Stimulated activated CD8-positive, alpha-beta memory T cell treated with anti-CD3 and anti-CD28 coated beads, Interleukin-12 subunit alpha, Interleukin-12 subunit beta, amount 100 ng/mL, for 1 hour (primary cell): ENCODE measurements at regions not wholly inside any gene's neighbourhood (a gene's known extent, or its start where the extent isn't known, plus 50 kb on each side); places are given as distances from the start of the nearest gene placed in this dataset.

Experiments used
- DNase-seq: peaks from one replicate; pipeline ENCODE4 v3.0.0-alpha.2; 2020; ENCODE audit warnings: low read depth

DNA sequence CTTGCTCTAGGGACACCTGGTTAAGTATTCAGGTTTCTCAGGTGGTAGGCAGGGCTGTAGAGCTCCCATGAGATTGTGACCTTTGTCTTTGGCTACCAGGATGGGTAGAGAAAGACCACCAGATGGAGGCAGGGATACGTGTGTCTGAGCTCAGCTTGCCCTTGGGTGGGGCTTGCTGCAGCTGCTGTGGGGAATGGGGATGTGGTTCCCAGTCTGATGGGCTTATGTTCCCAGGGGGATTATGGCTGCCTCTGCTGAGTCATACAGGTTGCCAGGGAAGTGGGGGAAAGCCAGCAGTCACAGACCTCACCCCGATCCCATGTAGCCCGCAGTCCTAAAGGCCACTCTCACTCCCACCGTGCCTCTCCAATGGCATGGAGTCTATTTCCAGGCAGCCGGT, 659.9 kb upstream of the KLF12 start:
- DNase-seq = no peak

DNA sequence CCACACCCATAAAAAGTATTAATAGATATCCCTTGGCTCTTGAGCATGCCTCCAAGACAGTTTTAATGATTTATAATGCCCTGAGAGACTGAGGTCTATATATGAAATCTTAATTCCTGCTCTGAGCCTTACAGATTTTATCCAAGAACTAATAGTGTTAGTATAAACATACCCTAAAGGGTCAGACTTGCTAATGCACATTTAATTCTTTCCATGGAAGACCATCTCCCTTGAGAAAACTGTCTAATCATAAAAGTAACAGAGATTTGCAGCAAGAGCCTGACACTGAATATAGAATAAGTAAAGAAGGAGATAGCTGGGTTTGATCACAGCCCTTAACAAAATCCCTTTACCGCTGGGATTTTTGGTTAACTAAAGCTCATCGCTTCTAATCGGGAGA, 650.8 kb upstream of the KLF12 start:
- DNase-seq = no peak

DNA sequence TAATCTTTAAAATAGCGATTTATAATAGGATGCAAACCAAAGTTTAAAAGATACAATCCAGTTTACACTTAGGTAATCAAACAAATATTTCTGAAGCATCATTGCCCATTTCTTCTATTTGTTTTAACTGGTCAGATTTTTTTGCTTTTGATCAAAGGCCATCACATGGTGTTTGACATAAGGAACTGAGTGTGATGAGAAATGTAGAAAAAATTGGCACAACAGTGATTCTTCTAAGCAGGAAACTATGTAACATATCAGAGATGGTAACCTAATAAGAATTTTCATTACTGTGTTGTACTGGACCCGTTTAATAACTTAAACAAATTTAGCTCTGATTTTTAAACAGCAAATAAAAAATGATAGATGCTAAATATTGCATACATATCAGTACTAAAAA, 644.7 kb upstream of the KLF12 start:
- no peak for DNase-seq

DNA sequence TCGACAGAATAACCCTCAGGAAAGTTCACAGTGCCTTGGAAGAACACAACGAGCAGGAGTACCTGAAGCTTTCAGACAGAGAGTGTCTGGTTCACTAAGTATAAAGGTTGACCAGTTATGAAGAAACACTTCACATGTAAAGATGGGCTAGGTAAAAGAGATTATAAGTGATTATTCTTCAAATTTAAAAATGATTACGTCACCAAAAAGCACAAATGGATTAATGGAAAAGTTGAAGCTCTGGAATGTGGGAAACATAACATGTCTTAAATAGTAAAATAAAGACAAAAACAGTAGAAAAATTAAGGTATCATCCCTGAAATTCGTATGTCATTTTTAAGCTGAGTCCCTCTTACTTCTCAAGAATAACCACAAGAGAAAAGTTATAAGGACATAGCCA, 643.9 kb upstream of the KLF12 start:
- DNase-seq = no peak

DNA sequence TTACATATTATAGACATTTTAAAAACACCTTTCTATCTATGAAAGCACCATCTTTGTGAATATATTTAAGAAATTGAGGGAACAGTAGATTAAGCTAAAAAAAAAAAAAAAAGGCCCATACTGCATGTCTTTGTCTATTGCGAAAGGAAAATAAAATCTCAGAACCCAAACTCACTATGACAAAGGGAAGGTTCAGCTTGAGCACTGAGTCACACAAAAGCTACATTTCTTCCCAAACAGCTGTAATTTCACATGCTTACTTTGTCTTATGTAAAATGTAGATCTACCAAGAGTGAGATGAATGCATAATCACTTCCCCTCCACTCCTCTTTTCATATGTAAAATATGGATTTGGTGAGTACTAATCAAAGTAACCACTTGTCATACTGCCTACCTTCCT, 640.1 kb upstream of the KLF12 start:
- DNase-seq = no peak

DNA sequence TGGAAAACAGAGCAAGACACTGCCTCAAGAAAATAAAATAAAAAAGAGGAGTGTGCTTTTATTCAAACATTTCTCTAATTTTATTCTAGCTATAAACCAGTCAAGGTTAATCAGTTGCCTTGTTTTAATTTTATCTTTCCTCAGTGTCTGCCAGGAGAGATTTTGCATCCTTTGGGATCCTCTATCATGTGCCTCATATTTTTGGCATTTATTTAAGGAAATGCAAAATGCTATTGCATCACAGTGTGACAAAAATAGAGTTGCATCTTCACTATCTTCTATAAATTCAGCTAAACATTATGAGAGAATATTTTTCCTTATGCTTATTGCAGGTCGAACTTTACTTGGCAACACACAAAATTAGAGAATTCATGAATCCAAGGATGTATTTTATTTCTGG, 639.0 kb upstream of the KLF12 start:
- DNase-seq = no peak

DNA sequence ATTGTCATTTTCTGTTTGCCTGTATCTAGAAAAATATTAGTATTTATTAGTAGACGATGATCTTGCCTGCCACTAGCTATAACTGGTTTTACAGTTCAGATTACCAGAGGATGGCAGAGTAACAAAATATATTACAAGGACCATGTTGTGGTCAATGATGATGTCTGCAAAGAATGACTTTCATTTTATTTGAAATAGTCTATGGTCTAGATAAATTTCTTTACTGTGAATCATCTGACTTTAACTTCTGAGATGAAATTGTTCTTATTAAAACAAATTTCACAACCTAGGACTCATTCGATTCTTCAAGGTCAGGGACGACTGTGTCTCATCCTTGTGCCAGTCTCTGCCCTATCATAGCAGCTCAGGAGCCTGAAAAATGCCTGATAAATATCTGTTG, 637.8 kb upstream of the KLF12 start:
- no peak for DNase-seq

DNA sequence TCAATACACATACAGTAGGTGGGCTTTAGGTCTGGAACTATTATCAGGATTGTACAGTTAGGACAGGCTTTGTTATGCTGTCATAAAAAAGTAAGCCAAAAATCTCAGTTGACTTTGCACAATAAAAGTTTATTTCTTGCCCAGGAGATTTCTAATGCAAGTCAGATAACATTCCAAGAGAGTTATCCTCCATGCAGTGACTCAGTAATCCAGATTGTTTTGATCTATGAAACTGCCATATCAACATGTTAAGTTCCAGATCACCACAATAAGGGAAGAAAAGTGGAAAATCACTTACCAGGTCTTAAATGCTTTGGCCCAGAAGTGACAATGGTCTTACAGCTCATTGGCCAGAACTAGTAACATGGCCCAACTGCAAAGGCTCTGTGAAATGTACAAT, 636.2 kb upstream of the KLF12 start:
- DNase-seq = no peak

DNA sequence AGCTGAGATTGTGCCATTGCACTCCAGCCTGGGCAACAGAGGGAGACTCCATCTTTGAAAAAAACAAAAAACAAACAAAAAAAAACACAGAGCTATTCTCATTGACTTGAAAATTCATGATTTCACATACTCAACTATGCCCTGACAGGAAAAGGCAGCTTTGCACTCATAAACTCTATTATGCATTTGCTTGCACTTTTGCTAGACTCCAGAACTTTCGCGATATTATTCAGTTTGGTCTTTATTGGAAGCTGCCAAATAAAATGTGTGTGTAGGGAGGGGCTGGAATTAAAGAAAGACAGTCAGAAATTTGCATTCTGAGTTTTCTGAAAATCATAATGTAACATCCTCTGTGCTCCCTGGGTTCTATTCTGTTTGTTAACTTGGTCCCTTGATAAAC, 635.1 kb upstream of the KLF12 start:
- no peak for DNase-seq

DNA sequence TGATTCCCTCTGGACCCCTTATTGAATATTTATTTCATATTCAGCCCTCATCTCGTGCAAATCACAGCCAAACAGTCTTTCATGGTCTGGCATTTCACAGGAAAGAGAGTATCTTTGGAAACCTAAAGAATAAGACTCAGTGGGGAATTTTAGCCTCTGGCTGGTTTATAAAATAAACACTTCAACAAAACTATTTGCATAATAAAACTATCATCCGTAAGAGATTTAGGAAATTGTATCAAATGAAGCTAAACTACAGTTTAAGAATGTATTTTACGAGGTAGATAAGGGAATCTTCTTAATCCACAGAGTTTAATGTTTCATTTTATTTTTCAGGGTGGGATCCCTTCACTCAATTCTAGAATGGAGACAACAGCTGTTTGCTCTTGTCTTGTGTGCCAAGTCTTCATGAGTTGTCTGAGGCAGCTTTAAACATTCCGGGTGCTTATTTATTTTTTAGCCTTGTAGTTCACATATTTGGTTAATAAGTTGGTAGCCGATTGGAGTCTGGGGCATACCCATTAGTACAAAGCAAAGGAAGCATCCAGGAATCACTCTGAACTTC, 634.4 kb upstream of the KLF12 start:
- no peak for DNase-seq

DNA sequence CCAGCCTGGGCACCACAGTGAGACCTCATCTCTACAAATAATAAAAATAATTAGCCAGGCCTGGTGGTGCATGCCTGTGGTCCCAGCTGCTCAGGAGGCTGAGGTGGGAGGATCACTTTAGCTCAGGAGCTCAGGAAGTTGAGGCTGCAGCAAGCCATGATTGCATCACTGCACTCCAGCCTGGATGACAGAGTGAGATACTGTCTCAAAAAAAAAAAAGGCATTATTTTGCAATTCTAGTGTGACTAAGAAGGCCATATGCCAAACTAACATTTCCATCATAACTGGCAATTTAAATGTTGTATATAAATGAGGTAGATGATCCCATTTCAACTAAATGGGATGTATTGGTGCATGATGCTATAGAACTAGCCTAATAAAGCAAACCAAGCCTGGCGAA, 632.8 kb upstream of the KLF12 start:
- DNase-seq = no peak

DNA sequence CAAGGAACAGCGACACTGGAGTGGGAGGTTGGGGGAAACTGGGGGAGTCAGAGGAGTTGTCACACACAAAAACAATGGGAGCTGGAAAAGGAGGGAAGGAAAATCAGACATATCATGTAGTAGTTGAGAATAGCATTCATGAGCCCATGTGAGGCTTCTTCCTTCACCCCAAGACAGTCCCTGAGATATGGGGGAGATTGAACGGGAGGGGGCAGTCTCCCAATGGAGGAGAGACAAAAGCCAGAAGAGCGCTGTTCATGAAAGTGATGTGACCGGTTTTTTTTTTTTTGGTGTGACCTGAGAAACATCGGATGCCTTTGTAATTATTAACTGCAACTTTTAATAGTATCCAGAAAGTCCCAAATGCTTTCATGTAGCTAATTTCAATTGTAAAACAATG, 631.8 kb upstream of the KLF12 start:
- DNase-seq = no peak

DNA sequence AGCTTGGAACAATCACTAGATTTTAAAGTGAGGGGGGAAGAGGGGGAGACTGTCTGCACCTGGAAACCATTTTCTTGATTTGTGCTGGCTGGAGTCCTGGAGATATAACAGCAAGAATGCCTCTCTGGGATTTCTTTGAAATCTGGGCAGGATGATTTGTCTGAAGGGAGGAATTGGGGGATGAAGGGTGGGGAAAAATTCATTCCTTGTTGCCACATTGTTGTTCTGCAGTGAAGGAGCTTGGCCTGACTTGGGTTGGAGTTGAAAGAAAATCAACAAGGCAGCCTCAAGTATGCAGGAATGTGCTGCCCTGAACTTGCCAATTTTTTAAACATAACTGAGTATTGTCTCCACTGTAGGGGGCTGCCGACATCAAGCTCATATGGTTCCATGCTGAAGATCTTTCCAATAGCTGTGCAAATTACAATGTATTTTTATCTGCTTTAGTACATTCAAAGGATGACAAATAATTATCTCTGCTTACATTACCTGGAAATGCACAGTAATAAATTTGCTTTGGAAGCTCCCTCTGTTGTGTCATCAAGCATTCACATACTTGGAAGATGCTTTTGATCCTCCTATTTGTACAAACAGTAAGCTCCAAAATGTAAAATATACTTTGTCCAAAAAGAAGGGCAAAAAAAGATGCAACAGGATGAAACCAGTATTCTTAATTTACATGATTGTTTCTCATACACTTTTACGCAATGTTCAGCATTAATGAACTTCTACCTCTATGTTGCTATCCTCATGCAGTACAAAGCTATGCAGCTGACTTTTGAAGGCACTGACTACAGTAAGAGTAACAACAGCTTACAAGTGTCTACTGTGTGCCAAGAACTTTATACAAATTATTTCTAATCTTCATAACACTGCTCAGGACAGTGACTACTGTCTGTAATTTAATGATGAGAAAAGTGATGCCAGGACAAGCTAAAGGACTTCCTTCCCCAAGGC, 627.9 kb upstream of the KLF12 start:
- no peak for DNase-seq

DNA sequence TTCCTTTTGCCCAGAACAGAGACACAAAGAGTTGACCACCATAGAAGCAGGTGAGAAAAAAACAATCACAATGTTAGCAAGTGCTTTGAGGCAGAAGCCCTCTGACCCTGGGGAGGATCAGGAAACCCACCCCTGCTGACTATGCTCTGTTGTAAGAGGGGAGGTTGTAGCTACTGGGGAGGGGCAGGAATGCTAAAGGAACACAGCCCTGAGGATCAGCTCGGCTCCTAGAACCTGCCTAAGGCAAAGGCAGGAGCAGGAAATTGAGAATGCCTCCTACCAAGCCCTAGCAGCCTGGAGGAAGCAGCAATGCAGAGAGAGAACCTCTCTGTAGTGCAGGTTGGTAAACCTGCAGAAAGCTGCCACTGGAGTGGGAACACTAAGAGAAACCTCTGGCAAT, 624.0 kb upstream of the KLF12 start:
- DNase-seq = no peak

DNA sequence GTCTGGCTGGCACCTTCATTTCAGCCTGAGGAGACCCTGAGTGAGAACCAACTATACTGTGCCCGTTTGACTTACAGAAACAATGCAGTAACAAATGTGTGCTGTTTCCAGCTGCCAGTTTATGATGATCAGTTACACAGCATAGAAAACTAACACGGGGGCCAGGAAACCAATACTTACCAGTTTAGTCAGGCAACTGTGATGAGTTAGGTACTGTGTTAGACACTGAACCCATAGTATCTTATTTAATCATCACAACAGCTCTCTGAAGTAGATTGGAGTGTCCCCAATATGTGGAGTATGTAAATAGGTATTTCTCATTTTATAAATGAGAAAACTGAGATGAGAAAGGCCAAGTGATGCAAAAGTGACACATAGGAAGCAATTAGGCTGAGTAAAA, 620.9 kb upstream of the KLF12 start:
- DNase-seq = no peak

DNA sequence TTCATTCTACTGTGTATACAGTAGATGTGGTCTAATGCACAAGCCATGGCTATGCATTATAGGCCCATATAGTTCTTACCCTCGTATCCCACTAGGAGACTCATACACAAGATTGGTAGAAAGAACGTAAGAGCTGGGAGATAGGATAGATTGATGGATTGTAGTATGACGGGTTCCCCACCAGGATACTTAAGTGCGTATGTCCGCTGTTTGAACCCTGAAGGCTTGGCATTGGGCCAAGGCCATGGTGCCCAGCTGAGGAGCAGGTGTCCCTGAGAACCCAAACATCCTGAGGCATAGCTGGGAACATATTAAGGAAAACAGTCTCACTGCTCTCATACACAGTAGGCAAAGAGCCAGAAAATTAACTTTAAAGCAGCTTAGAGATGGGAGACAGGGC, 617.5 kb upstream of the KLF12 start:
- no peak for DNase-seq

DNA sequence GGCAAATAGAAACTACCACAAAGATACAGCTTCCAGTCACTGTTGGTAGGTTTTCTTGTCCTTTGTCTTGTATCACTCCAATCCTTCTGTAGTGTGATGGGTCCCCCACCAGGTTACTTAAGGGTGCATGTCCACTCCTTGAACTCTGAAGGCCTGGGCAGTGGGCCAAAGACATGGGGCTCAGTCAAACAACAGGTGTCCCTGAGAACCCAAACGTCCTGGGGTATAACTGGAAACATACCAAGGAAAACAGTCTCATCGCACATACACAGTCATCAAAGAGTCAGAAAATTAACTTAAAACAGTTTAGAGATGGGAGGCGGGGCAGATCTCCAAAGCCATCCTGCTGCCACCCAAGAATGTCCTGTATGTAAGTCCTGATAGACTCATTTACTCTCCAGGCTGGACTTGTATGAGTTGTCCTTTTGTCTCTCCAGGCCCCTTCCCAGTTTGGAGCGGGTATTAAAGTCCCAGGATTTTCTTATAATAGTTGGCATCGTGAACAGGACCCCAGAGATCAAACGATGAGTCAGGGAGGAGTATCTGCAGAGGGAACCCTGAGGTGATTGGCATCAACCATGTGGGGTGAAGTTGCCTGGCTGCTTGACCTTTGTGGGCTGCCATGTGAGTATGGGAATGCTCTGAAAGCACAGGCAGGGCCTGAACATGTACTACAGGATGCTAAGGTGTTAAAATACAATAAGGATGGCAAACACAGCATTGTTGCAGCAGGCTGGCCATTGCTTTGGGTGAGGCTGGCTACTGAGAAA, 613.2 kb upstream of the KLF12 start:
- DNase-seq = no peak

DNA sequence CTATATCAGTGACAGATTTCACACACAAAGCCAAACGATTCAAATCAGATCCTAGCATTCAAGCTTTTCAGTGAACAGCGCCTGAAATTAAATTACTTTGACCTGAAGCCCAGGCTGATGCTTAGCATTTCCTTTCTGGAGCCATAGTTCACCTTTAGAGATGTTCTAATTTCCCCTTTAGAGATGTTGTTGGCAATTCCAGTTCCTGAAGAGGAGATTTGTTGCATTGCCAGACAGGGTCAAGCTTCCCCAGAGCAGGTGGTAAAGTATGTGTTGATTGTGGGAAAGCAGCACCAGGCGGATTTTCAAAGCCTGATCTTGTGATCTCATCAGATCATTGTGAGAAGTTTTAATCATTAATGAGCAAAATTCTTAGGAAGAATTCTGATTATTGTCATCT, 609.8 kb upstream of the KLF12 start:
- no peak for DNase-seq

DNA sequence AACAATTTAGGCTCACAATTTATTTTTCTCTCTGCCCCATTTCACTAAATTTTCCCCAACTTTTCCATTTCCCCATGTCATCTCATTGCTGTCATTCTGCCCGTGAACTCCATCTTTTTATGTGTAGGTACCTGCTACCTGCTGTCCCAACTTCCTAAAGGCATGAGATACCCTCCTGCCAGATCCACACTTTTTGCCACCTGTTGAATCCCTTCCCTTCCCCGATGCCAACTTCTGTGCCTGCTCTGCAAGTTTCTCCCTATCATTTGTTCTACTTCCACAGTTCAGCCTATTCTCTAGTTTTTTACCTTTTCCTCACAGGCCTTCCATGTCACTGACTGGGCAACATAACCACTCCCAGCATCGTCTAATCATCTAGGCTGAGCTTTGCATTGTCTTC, 607.5 kb upstream of the KLF12 start:
- DNase-seq = no peak

DNA sequence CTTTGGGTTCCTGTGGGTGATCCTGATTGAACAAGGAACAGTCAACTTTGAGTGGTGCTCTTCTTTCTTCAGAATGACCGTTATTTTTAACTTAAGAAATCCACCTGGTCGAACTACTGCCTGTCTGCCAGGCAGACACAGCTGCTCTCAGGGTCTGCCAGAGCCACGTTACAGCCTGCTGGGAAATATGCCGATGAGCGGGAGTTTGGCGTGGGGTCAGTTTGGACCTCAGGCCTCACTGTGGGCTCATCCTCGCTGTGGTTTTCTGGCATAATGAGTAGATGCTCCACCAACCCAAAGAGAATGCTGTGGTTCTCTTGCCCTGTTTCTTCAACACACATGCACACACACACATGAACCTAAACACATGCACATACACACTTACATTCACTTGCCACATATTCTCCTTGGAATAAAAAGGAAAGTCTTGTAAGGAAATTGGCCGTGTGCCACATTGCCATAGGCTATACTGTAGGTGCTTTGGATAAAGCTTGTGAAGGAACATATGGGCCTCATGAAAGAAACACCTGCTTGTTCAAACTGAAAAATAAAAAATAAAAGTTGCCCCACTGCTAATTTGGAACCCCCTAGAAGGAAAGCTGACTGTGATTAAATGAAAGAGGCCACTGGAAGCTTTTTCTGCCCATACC, 598.7 kb upstream of the KLF12 start:
- no peak for DNase-seq

DNA sequence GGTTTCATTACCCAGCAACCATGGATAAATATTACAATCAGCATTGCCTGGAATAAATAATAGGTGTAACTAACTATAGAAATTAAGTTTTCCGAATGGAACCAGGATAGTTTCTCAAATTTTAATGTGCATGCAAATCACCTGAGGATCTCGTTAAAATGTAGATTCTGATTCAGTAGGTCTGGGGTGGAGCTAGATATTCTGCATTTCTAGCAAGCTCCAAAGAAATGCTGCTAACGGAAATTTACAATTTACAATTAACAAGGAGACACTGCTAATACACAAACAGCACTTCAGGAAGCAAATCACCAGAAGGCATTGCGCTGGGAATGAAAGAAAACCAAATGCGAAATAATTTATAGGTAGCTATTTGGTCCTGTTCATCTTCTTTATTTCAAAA, 597.5 kb upstream of the KLF12 start:
- DNase-seq = no peak

DNA sequence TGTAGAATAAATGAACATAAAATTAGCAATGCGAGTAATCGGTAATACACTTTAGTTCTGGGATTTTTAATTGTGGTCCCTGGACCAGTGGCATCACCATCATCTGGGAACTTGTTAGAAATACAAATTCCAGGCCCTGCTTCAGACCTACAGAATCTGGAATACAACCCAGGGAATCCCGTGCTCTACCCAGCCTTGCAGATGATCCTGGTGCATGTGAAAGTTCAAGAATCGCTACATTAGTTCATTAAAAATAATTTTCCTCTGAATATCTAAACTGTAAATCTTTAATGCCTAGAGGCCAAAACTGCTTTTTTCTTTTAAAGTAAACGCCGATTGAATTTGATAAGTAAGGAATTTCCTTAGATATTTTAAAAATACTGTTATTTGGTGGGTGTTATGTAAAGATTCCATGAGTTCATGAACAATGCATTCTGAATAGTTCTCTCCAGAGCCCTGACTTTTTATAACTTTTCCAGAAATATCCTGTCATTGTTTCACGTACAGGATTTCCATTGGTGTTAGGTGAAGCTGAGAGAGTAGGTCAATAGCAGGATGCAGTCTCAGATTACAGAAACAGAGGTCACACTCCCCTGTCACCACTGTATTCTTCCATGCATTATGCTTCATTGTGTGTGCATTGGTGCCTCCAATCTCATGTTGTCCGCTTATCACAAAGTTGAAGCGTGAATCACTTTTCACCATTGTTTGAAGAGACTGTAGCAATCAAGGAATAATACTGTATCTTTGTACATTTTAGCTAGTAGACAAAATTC, 596.5 kb upstream of the KLF12 start:
- no peak for DNase-seq
